Urinary bladder (tissue), 3 donors: ENCODE measurements at regions not wholly inside any gene's neighbourhood (a gene's known extent, or its start where the extent isn't known, plus 50 kb on each side); places are given as distances from the start of the nearest gene placed in this dataset.
"Not testable (repeated sequence)": the region's sequence is repeated elsewhere in the genome, so short reads cannot be mapped to it uniquely, and the experiment has no call there.

Source experiments
- DNase-seq: peaks from one replicate; pipeline ENCODE4 v3.0.0-alpha.2; 2015; ENCODE audit errors: extremely low spot score
- H3K27ac ChIP-seq: one replicate; pipeline ENCODE4 v1.5.1; 2013; ENCODE audit warnings: low read depth, mild to moderate bottlenecking, moderate library complexity
- H3K36me3 ChIP-seq: one replicate; pipeline ENCODE4 v1.6.1; 2013; ENCODE audit warnings: mild to moderate bottlenecking, moderate library complexity; ENCODE audit not compliant: insufficient read depth
- H3K4me1 ChIP-seq: one replicate; pipeline ENCODE4 v1.6.1; 2013; ENCODE audit warnings: mild to moderate bottlenecking, moderate library complexity; ENCODE audit not compliant: insufficient read depth
- H3K4me3 ChIP-seq: one replicate; pipeline ENCODE4 v1.5.1; 2013; ENCODE audit warnings: low read depth, low read length
- WGBS: extraction: QIAGEN DNeasy Blood & Tissue Kit; methylation state at CpG from one replicate; pipeline ENCODE4 v1.1.7; 2013; 5-methylcytosine and 5-hydroxymethylcytosine counted together
- donor health status: healthy with polysubstance abuse.
- donor health status: healthy.

GRCh38 chr7:32691965-32692815, 196.9 kb downstream of the AVL9 start:
- WGBS = 39% methylated on average over 7 of the region's 7 CpGs
- H3K4me3 ChIP-seq, H3K36me3 ChIP-seq, H3K4me1 ChIP-seq, H3K27ac ChIP-seq, DNase-seq: not testable (repeated sequence)

GRCh38 chr7:32688092-32688491, 192.8 kb downstream of the AVL9 start:
- H3K4me1 ChIP-seq, DNase-seq, H3K36me3 ChIP-seq, H3K27ac ChIP-seq, H3K4me3 ChIP-seq: not testable (repeated sequence)
- 93% methylated on average over 13 of the region's 13 CpGs for WGBS

GRCh38 chr7:32681174-32681518, 185.9 kb downstream of the AVL9 start:
- 57% methylated on average over 3 of the region's 3 CpGs for whole genome bisulfite sequencing
- no peak overlapping the region for H3K4me3 ChIP-seq
- H3K27ac ChIP-seq = no peak overlapping the region
- no peaks in the 10 kb centered on the region for H3K36me3 ChIP-seq
- no peaks in the 10 kb centered on the region for H3K4me1 ChIP-seq
- no peak for DNase-seq

- no peak overlapping the region for H3K27ac ChIP-seq
- no peaks in the 10 kb centered on the region for H3K36me3 ChIP-seq
These were observed 185.2 kb downstream of the AVL9 start for GRCh38 chr7:32680259-32681173.

GRCh38 chr7:32679192-32679591, 183.9 kb downstream of the AVL9 start:
- WGBS = 94% methylated on average over 4 of the region's 4 CpGs
- no peak for DNase-seq
- Histone ChIP-seq H3K4me3 (no peak overlapping the region), H3K36me3 (no peaks in the 10 kb centered on the region), H3K4me1 (no peaks in the 10 kb centered on the region), H3K27ac (no peak overlapping the region)

More at GRCh38 chr7:32680259-32681173, 185.2 kb downstream of the AVL9 start:
- no peak overlapping the region for H3K4me3 ChIP-seq
- 59% methylated on average over 6 of the region's 6 CpGs for WGBS
- no peak for DNase-seq
- H3K4me1 ChIP-seq = no peaks in the 10 kb centered on the region

- H3K27ac ChIP-seq = no peak overlapping the region
- no peaks in the 10 kb centered on the region for H3K4me1 ChIP-seq
- no peak for DNase-seq
- no peaks in the 10 kb centered on the region for H3K36me3 ChIP-seq
- 95% methylated on average over 2 of the region's 2 CpGs for WGBS
- no peak overlapping the region for H3K4me3 ChIP-seq
These were observed 182.3 kb downstream of the AVL9 start for GRCh38 chr7:32677593-32677992.

- WGBS = 91% methylated on average over 7 of the region's 7 CpGs
- H3K4me1 ChIP-seq = no peaks in the 10 kb centered on the region
- H3K4me3 ChIP-seq = no peak overlapping the region
- no peak overlapping the region for H3K27ac ChIP-seq
- no peak for DNase-seq
- no peaks in the 10 kb centered on the region for H3K36me3 ChIP-seq
These were observed 181.1 kb downstream of the AVL9 start for GRCh38 chr7:32676249-32676941.

GRCh38 chr7:32673275-32673983, 178.1 kb downstream of the AVL9 start:
- Histone ChIP-seq H3K4me3 (no peak overlapping the region), H3K27ac (no peak overlapping the region), H3K36me3 (no peaks in the 10 kb centered on the region), H3K4me1 (no peaks in the 10 kb centered on the region)
- 93% methylated on average over 2 of the region's 2 CpGs for WGBS
- no peak for DNase-seq

- WGBS = 91% methylated on average over 10 of the region's 10 CpGs
- H3K4me3 ChIP-seq = no peak overlapping the region
These were observed 175.1 kb downstream of the AVL9 start for GRCh38 chr7:32670110-32671025.

GRCh38 chr7:32669173-32669870, 174.0 kb downstream of the AVL9 start:
- not testable (repeated sequence) for DNase-seq, H3K4me3 ChIP-seq, H3K4me1 ChIP-seq, H3K27ac ChIP-seq, H3K36me3 ChIP-seq
- WGBS = 61% methylated on average over 3 of the region's 3 CpGs

More at GRCh38 chr7:32670110-32671025, 175.1 kb downstream of the AVL9 start:
- no peak for DNase-seq
- Histone ChIP-seq H3K36me3 (no peaks in the 10 kb centered on the region), H3K27ac (no peak overlapping the region), H3K4me1 (no peaks in the 10 kb centered on the region)

GRCh38 chr7:32668387-32669097, 173.3 kb downstream of the AVL9 start:
- not testable (repeated sequence) for H3K27ac ChIP-seq, H3K4me3 ChIP-seq, H3K4me1 ChIP-seq, H3K36me3 ChIP-seq, DNase-seq
- WGBS = 96% methylated on average over 3 of the region's 3 CpGs
